HG03025 (cell line): ENCODE measurements at regions not wholly inside any gene's neighbourhood (a gene's known extent, or its start where the extent isn't known, plus 50 kb on each side); places are given as distances from the start of the nearest gene placed in this dataset.

ENCODE experiments used
- ATAC-seq: cut with Tn5 transposase; IDR thresholded peaks from one replicate; pipeline ENCODE4 v1.9.1; 2021; ENCODE audit warnings: mild to moderate bottlenecking, moderate library complexity; ENCODE audit not compliant: unreplicated experiment, low FRiP score

DNA sequence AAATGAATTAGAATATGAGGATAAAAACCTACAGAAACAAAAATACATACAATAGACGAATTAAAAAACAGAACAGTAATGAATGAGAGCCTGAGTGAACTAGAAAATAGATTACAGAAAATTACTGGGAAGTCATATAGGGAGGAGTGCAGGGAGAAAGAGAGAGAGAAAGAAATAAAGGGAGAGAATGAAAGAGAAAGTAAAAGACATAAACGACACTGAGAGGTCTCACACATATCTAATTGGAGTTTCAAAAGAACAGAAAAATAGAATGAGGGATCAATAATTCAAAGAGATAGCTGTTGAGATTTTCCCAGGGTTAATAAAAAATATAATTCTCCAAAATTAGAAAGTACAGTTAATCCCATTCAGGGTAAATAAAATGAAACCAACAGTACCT lies 156.4 kb upstream of the FTMT start:
- no peak for ATAC-seq

- ATAC-seq: no peak
These were observed 153.0 kb upstream of the FTMT start for GRCh38 chr5:121698690-121699089.

DNA sequence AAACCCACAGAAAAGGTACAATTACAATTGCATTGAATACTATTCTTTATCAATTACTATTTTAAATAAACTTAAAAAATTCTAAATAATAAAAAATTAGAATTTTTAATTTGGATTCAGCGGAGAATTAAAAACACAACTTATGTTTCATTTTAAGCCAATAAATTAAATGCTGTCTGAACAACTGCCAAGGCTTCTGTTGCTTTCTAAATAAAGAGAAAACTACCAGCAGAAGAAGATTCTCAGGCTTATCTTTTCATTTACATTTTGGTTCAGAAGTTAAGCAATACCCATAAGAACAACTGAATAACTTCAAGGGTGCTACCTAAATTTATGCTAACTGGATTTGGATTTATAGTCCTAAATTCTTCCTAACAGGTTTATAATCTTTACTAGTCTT lies 150.0 kb upstream of the FTMT start:
- ATAC-seq: no peak

GRCh38 chr5:121702682-121703081 lies 149.0 kb upstream of the FTMT start:
- ATAC-seq: no peak

- no peak for ATAC-seq
These were observed 147.4 kb upstream of the FTMT start for GRCh38 chr5:121704291-121704690.

DNA sequence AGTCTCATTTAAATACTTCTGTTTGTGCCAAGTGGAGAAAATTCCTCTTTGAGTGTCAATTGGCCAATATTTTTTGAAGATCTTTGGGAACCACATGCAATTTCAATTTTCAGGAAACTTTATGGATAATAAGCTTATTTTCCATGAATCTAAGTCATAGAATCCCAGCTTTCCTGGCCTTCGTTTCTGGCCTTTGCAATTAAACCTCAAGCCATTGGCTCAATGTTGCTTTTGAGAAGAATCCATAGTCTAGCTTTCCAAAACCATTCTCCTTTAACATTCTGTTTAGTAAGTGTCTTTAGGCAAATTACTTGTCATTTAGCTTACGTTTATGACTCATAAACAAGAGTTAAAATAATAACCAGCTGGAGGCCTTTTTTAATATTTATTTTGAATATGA lies 145.0 kb upstream of the FTMT start:
- ATAC-seq: no peak

DNA sequence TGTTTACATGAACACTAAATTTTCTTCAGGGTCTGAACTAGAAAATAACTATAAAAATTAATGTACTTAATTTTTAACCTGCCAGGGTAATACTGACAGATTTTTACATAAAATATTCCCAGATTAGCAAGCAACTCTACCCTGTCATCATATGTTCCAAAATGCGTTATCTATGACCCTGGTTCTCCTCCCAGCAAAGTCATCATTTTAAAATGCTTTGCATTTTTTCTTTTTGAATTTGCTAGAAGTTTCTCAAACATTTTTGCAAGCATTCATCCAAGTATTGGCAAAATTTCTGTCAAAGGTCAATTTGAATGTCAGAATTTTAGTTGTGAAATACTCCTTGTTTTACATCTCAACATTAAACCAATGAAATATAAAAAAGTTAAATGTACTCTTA lies 144.5 kb upstream of the FTMT start:
- ATAC-seq: no peak

DNA sequence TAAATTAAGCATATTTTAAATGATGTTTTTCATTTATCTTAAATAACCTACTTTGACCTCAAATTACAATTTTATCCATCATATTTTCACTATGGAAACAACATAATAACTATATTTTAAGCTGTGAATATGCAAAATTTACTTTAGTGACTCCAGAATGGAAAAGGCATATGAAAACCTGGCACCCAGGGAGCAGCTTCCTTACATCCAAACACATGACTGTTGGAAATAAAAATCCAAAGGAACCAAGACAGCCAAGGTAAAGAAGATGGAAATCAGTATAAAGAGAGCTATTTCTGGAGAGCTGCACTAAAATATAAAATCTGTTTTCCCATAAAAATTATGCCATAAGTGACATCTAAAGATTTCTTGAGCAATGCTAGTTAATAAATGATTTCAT lies 140.3 kb upstream of the FTMT start:
- no peak for ATAC-seq

- no peak for ATAC-seq
These were observed 132.4 kb upstream of the FTMT start for GRCh38 chr5:121719255-121719654.

- ATAC-seq: no peak
These were observed 126.2 kb upstream of the FTMT start for GRCh38 chr5:121725450-121725849.

GRCh38 chr5:121726991-121727390 lies 124.7 kb upstream of the FTMT start:
- ATAC-seq: no peak

- no peak for ATAC-seq
These were observed 120.3 kb upstream of the FTMT start for GRCh38 chr5:121731377-121731776.

GRCh38 chr5:121735618-121736017 lies 116.1 kb upstream of the FTMT start:
- ATAC-seq: no peak

DNA sequence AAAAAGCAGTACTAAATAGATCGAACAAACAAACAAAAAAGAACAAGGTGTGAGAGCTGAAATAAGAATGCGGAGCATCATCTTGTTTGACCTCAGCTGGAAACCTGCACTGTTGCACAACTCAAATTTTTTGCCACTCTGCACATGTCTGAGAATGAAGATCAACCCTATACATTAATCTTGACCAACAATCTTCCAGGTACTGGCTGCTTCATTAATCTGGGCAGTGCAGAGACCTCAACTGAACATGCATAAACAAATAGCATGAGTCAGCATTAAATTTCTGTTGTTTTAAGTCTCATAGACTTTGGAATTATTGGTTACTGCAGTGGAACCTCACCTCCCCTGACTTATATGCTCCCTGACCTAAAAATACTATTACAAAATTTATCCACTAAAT lies 114.6 kb upstream of the FTMT start:
- ATAC-seq: no peak

GRCh38 chr5:121741156-121741555 lies 110.5 kb upstream of the FTMT start:
- no peak for ATAC-seq

DNA sequence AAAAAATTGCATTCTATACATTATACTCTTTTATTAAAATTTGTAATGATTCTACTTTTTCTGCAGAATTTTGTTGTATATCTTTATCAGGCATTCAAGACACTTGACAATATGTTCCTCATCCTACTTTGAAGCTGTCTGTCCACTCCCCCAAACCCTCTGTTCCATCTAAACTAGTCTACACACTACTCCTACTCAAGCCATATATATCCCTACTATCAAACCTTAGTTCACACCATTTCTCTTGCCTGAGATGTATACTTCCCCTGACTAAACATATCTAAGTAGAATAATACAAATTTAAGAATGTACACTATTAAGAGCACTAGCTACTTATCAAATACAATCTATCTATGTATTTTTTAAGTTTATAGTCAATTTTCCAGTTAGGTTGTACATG lies 107.1 kb upstream of the FTMT start:
- ATAC-seq: no peak

DNA sequence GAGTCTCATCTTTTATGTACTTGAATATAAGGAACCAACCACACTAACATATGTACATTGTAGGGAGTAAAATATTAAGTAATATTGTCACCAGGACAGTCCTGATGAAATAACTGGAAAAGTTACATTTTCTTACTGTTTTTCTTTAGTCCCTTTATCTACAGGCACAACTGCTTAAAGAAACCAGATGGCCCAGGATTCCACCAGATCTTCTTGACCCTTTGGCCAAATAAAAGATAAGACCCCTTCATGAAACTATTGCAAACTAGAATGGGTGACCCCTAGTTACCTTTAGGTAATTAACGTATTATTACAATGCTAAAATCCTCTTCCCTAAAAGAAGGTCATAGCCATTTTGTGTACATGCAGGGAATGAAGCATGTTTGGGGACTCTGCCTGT lies 106.3 kb upstream of the FTMT start:
- ATAC-seq: no peak

GRCh38 chr5:121746763-121747162 lies 104.9 kb upstream of the FTMT start:
- ATAC-seq: no peak

GRCh38 chr5:121748686-121749085 lies 103.0 kb upstream of the FTMT start:
- ATAC-seq: no peak

GRCh38 chr5:121752149-121752548 lies 99.5 kb upstream of the FTMT start:
- ATAC-seq: no peak

- ATAC-seq: no peak
These were observed 96.4 kb upstream of the FTMT start for GRCh38 chr5:121755266-121755665.

DNA sequence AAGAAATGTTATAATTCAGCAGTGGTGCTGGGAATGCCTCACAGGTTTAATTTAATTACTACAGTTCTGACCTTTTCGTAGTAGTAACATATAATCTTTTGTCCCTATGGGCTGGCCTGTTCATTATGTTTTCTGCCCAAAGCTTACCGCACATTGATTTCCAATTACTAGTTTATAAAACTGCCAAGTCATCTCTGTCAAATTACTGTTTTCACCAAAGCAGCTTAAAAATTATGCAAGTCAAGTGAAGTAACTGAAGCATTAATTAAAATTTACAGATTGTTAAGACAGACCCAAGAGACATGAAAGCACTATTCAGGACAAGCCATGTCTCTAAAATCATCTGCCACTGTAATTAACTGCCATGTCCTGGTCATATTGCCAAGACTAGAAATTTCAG lies 93.9 kb upstream of the FTMT start:
- no peak for ATAC-seq

GRCh38 chr5:121758615-121759014 lies 93.1 kb upstream of the FTMT start:
- no peak for ATAC-seq

GRCh38 chr5:121762426-121762825 lies 89.3 kb upstream of the FTMT start:
- no peak for ATAC-seq
